AG09309 (cell line): ENCODE measurements at regions not wholly inside any gene's neighbourhood (a gene's known extent, or its start where the extent isn't known, plus 50 kb on each side); places are given as distances from the start of the nearest gene placed in this dataset.
"Not testable (repeated sequence)": the region's sequence is repeated elsewhere in the genome, so short reads cannot be mapped to it uniquely, and the experiment has no call there.

ENCODE experiments used
- DNase-seq: peaks from one replicate; pipeline ENCODE4 v3.0.0-alpha.2; 2010; ENCODE audit warnings: low read depth
- H3K4me3 ChIP-seq: 2 replicates; pipeline ENCODE4 v1.5.1; 2011; ENCODE audit warnings: mild to moderate bottlenecking, low read depth, low read length, moderate library complexity; ENCODE audit not compliant: control insufficient read depth
- TF ChIP-seq, protein P1 (sequence below): IDR thresholded peaks from 2 replicates; pipeline ENCODE4 v1.5.1; 2011; ENCODE audit warnings: mild to moderate bottlenecking, low read depth, low read length, inconsistent platforms; ENCODE audit not compliant: insufficient read depth, control insufficient read depth; ENCODE audit errors: missing control alignments

DNA sequence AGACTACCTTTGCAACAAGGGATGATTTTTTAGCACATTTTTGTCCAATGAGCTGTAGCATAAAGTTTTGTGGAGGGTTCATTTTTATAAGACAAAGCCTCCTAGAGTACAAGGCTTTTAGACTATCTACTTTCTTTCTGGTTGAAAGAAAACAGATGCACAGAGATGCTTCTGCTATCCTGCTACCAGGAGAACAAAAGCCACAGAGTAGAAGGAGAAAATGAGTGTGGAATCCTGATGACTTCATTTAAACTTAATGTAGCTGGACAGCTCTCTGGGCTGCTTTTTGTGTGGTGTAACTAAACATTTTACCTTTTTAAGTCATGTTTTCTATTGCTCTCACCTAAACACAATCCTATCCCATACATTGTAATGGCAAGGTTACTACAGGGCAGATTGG lies 1009.4 kb downstream of the TLE1 start:
- TF ChIP-seq, protein P1, sequence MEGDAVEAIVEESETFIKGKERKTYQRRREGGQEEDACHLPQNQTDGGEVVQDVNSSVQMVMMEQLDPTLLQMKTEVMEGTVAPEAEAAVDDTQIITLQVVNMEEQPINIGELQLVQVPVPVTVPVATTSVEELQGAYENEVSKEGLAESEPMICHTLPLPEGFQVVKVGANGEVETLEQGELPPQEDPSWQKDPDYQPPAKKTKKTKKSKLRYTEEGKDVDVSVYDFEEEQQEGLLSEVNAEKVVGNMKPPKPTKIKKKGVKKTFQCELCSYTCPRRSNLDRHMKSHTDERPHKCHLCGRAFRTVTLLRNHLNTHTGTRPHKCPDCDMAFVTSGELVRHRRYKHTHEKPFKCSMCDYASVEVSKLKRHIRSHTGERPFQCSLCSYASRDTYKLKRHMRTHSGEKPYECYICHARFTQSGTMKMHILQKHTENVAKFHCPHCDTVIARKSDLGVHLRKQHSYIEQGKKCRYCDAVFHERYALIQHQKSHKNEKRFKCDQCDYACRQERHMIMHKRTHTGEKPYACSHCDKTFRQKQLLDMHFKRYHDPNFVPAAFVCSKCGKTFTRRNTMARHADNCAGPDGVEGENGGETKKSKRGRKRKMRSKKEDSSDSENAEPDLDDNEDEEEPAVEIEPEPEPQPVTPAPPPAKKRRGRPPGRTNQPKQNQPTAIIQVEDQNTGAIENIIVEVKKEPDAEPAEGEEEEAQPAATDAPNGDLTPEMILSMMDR, result no peak
- DNase-seq, result no peak
- no peak overlapping the region for H3K4me3 ChIP-seq

DNA sequence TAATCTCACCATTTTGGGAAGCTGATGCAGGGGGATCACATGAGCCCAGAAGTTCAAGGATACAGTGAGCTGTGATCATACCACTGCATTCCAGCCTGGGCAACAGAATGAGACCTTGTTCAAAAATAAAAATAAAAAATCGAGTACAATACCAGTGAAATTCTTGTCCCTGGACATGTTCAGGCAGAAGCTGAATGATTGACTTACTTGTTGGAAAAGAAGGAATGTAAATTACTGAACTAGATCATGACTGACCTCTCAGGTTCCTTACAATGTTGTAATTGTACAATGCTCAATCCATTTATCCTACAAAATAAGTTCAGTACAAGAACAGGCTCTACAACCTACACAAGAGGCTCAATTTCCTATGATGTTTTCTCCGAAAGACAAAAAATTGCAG lies 1010.4 kb downstream of the TLE1 start:
- no peak for DNase-seq
- TF ChIP-seq, protein P1, result no peak
- no peak overlapping the region for H3K4me3 ChIP-seq

DNA sequence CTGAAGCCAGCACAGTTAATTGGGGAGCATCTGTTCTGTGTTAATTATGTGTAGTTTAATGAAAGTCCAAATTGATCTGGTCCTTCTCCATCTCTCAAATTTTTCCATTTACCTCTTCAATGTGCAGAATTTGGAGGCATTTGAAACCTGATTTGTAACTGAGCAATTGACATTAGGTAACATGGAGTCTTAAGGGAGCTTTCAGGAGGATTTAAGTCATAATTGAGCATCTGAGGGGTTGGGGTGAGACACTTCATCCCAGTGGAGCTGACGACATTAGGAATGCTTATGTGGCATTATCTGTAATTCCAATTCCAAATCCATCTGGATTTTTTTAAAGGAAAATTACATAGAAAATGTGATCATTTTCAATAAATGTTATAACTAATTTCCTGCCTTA lies 1015.9 kb downstream of the TLE1 start:
- TF ChIP-seq, protein P1, result no peak
- DNase-seq, result no peak
- H3K4me3 ChIP-seq, result no peak overlapping the region

- no peak overlapping the region for H3K4me3 ChIP-seq
- TF ChIP-seq, protein P1, result no peak
- DNase-seq, result no peak
Observed at GRCh38 chr9:80665479-80665878, 1023.9 kb downstream of the TLE1 start.

DNA sequence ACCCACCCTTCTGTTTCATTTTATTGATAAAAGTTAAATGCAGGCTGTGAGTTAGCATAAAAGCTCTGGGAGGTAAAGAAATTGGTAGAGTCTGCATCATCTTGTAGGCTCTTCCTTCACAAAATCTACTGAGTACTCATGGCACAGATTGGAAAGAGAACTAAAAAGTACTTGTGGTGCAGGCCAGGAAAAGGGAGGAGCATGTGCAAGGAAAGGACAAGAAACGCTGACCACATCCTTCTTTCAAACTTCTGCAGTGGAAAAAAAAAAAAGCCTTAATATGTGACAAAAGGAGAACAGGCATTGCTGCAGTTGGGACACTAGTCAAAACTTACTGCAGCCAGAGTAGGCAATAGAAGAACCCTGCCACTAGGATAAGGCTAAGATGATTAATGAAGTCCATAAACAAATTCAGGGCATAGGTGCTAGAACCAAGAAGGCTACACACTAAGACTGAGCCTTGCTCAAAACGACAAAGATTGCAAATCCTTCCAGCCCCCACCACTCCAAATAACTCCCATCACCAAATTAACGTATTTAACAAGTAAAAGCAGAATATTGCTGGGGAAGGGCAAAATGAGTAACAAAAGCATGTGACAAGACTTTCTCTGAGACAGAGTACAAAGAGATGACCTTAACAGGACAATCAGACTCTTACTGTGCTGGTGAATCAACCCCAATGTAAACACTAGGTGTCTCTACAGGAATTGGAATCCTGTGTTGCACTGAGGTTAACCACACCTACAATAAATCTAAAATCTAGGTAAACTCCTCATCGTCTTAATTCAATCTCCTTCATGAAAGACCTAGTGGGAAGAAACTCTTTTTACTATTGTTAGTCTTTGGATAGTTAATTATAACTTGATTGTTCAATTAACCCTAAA lies 1024.8 kb downstream of the TLE1 start:
- no peak for DNase-seq
- TF ChIP-seq, protein P1, result no peak
- H3K4me3 ChIP-seq, result no peak overlapping the region

DNA sequence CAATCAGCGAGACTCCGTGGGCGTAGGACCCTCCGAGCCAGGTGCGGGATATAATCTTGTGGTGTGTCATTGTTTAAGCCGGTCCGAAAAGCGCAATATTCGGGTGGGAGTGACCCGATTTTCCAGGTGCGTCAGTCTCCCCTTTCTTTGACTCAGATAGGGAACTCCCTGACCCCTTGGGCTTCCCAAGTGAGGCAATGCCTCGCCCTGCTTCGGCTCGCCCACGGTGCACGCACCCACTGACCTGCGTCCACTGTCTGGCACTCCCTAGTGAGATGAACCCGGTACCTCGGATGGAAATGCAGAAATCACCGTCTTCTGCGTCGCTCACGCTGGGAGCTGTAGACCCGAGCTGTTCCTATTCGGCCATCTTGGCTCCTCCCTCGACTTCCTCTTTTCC lies 1029.6 kb downstream of the TLE1 start:
- DNase-seq, H3K4me3 ChIP-seq: not testable (repeated sequence)

GRCh38 chr9:80651044-80651443 lies 1038.3 kb downstream of the TLE1 start:
- peak; percentile 21 for DNase-seq
- H3K4me3 ChIP-seq, result no peak overlapping the region
- TF ChIP-seq, protein P1, result no peak
